22Rv1 (cell line): ENCODE measurements at regions not wholly inside any gene's neighbourhood (a gene's known extent, or its start where the extent isn't known, plus 50 kb on each side); places are given as distances from the start of the nearest gene placed in this dataset.
"Not testable (repeated sequence)": the region's sequence is repeated elsewhere in the genome, so short reads cannot be mapped to it uniquely, and the experiment has no call there.

Experiments used
- H3K27ac ChIP-seq: fragments of 450-650 bp; 2 replicates; pipeline ENCODE4 v1.5.1; 2017
- CTCF ChIP-seq: fragments of 450-650 bp; IDR thresholded peaks from 2 replicates; pipeline ENCODE4 v1.5.1; 2017; ENCODE audit warnings: mild to moderate bottlenecking
- ZFX ChIP-seq: fragments of 450-650 bp; IDR thresholded peaks from 2 replicates; pipeline ENCODE4 v1.6.1; 2017; ENCODE audit warnings: antibody characterized with exemption, borderline replicate concordance

GRCh38 chr9:73053543-73053942, 98.1 kb upstream of the ANXA1 start:
- no peak overlapping the region for H3K27ac ChIP-seq
- TF ChIP-seq CTCF (no peak), ZFX (no peak)

- TF ChIP-seq CTCF, result no peak
- TF ChIP-seq ZFX, result no peak
Observed at GRCh38 chr9:73050887-73051550, 98.2 kb upstream of the ALDH1A1 start.

GRCh38 chr9:73050065-73050816, 97.4 kb upstream of the ALDH1A1 start:
- no peak overlapping the region for H3K27ac ChIP-seq
- no peak for TF ChIP-seq ZFX

More at GRCh38 chr9:73050887-73051550, 98.2 kb upstream of the ALDH1A1 start:
- H3K27ac ChIP-seq, result no peak overlapping the region

- no peak overlapping the region for H3K27ac ChIP-seq
- TF ChIP-seq ZFX (no peak), CTCF (no peak)
Observed at GRCh38 chr9:73049280-73049679, 96.4 kb upstream of the ALDH1A1 start.

GRCh38 chr9:73046769-73047168, 93.9 kb upstream of the ALDH1A1 start:
- TF ChIP-seq CTCF (no peak), ZFX (no peak)
- H3K27ac ChIP-seq, result no peak overlapping the region

- H3K27ac ChIP-seq, result not testable (repeated sequence)
Observed at GRCh38 chr9:73044776-73045175, 91.9 kb upstream of the ALDH1A1 start.

GRCh38 chr9:73042155-73042554, 89.3 kb upstream of the ALDH1A1 start:
- H3K27ac ChIP-seq, result no peak overlapping the region
- TF ChIP-seq ZFX (no peak), CTCF (no peak)
